ENCODE measurements at regions not wholly inside any gene's neighbourhood (a gene's known extent, or its start where the extent isn't known, plus 50 kb on each side); places are given as distances from the start of the nearest gene placed in this dataset.

- H3K27ac ChIP-seq: no peak overlapping the region
- no peak overlapping the region for H3K4me3 ChIP-seq
- no peak for DNase-seq (ENCODE audit: low spot score)
- TF ChIP-seq, protein P1, sequence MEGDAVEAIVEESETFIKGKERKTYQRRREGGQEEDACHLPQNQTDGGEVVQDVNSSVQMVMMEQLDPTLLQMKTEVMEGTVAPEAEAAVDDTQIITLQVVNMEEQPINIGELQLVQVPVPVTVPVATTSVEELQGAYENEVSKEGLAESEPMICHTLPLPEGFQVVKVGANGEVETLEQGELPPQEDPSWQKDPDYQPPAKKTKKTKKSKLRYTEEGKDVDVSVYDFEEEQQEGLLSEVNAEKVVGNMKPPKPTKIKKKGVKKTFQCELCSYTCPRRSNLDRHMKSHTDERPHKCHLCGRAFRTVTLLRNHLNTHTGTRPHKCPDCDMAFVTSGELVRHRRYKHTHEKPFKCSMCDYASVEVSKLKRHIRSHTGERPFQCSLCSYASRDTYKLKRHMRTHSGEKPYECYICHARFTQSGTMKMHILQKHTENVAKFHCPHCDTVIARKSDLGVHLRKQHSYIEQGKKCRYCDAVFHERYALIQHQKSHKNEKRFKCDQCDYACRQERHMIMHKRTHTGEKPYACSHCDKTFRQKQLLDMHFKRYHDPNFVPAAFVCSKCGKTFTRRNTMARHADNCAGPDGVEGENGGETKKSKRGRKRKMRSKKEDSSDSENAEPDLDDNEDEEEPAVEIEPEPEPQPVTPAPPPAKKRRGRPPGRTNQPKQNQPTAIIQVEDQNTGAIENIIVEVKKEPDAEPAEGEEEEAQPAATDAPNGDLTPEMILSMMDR (IDR thresholded peaks at IDR 0.05): no peak
Measured at GRCh38 chr20:48562586-48563116, 265.1 kb downstream of the PREX1 start.

- no peak overlapping the region for H3K4me3 ChIP-seq
- TF ChIP-seq, protein P1 (IDR thresholded peaks at IDR 0.05): no peak
- H3K27ac ChIP-seq: no peak overlapping the region
- no peak for DNase-seq (ENCODE audit: low spot score)
Measured at GRCh38 chr20:48558906-48559305, 268.9 kb downstream of the PREX1 start.

GRCh38 chr20:48557380-48557779 lies 270.4 kb downstream of the PREX1 start:
- Histone ChIP-seq H3K4me3 (no peak overlapping the region), H3K27ac (no peak overlapping the region)
- no peak for DNase-seq (ENCODE audit: low spot score)
- TF ChIP-seq, protein P1 (IDR thresholded peaks at IDR 0.05): no peak

DNA sequence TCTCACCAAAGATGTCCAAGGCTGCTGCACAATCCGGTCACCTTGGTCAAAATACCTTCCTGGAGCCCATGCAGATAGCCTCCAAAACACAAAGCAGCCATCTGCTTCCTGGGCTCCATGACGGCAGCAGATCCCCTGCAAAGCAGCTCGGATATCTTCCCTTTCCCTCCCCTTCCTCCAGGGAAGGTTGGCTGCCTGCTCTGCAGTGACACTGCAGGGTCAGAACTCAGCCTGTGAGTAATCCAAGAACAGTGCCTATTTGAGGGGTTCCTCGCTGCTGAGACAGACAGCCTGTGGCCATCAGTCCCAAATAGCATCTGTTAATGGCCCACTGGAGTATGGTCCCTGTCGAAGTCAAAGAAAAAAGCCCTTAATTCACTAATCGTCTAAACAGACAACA lies 270.8 kb downstream of the PREX1 start:
- no peak overlapping the region for H3K4me3 ChIP-seq
- H3K27ac ChIP-seq: no peak overlapping the region
- DNase-seq (ENCODE audit: low spot score): no peak
- TF ChIP-seq, protein P1 (IDR thresholded peaks at IDR 0.05): no peak

DNA sequence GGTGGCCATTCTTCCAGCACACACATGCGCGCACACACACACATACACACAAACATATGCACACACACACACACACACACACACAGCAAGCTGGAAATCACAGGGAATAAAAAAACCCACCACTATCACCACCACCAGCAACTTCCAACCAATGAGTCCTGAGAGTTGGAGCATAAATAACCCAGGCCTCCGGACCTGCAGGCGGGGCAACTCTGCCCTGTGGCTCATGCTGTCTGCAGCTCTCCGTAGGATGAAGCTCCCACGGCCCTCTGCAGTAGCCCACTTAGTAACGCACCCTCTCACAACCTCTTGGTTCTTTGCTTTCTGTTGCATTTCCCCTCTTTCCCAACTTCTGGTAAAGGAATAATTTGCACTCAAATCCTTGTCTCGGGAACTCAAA lies 275.2 kb downstream of the PREX1 start:
- TF ChIP-seq, protein P1 (IDR thresholded peaks at IDR 0.05): no peak
- H3K27ac ChIP-seq: no peak overlapping the region
- no peak overlapping the region for H3K4me3 ChIP-seq
- DNase-seq (ENCODE audit: low spot score): no peak

- TF ChIP-seq, protein P1 (IDR thresholded peaks at IDR 0.05): no peak
- DNase-seq (ENCODE audit: low spot score): no peak
- H3K4me3 ChIP-seq: no peak overlapping the region
- H3K27ac ChIP-seq: no peak overlapping the region
Measured at GRCh38 chr20:48550814-48551213, 277.0 kb downstream of the PREX1 start.

DNA sequence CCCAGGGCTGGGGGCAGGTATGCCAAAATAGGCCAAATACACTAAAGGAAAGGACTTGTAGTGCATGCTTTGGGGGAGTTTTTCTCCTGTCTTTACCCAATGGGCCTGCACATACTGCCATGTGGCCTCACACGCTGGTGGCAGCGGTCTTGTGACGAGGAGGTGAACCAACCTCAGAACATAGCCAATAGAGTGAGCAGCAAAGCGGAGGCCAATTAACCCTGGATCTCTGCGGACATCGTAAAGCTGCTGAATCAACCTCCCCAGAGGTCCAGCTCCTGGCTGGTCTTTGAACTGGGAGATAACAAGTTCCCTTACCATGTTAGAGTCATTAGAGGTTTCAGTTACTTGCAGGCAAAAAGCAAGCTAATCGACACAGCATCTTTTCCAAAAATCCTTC lies 280.1 kb downstream of the PREX1 start:
- Histone ChIP-seq H3K27ac (no peak overlapping the region), H3K4me3 (no peak overlapping the region)
- TF ChIP-seq, protein P1 (IDR thresholded peaks at IDR 0.05): no peak
- DNase-seq (ENCODE audit: low spot score): no peak
